Calu3 (cell line): ENCODE measurements at regions not wholly inside any gene's neighbourhood (a gene's known extent, or its start where the extent isn't known, plus 50 kb on each side); places are given as distances from the start of the nearest gene placed in this dataset.

Experiments
- BruUV-seq: library from RNA; stranded (reverse); fragments of 400-500 nt; replicated peaks from 2 replicates; lab custom pipeline; 2021; lab: Mats Ljungman, UMichigan
- CTCF ChIA-PET: fragments of 300-600 bp; sonication (Branson Sonifier 250); formaldehyde crosslinking; loops from one replicate; lab custom pipeline; 2022; ENCODE audit warnings: antibody characterized with exemption; lab: Charles Lee
- DNase-seq: peaks from one replicate; pipeline ENCODE4 v3.0.0; 2022
- H3K27ac Mint-ChIP-seq: one replicate; pipeline ENCODE4 v1.8.0; 2022; ENCODE audit warnings: mixed read lengths; ENCODE audit not compliant: unreplicated experiment
- H3K27me3 Mint-ChIP-seq: one replicate; pipeline ENCODE4 v1.8.0; 2022; ENCODE audit warnings: mixed read lengths; ENCODE audit not compliant: unreplicated experiment
- H3K36me3 Mint-ChIP-seq: one replicate; pipeline ENCODE4 v1.8.0; 2022; ENCODE audit warnings: mild to moderate bottlenecking, moderate library complexity, mixed read lengths; ENCODE audit not compliant: insufficient read depth, unreplicated experiment
- H3K4me1 Mint-ChIP-seq: one replicate; pipeline ENCODE4 v1.8.0; 2022; ENCODE audit warnings: mild to moderate bottlenecking, low read depth, mixed read lengths; ENCODE audit not compliant: unreplicated experiment
- H3K4me3 Mint-ChIP-seq: one replicate; pipeline ENCODE4 v1.8.0; 2022; ENCODE audit warnings: mild to moderate bottlenecking, low read depth, moderate library complexity, mixed read lengths; ENCODE audit not compliant: unreplicated experiment
- H3K9me3 Mint-ChIP-seq: one replicate; pipeline ENCODE4 v1.8.0; 2022; ENCODE audit warnings: low read depth, mixed read lengths; ENCODE audit not compliant: unreplicated experiment
- CTCF ChIP-seq: fragments of 200-600 bp; IDR thresholded peaks from one replicate; pipeline ENCODE4 v1.8.0; 2022; ENCODE audit warnings: antibody characterized with exemption; ENCODE audit not compliant: unreplicated experiment
- intact Hi-C: fragments of 100-400 bp; cut with micrococcal nuclease; formaldehyde crosslinking; loops from one replicate; pipeline ENCODE4 v1.10.0; 2022; ENCODE audit not compliant: unreplicated experiment

- no peak for DNase-seq
- Mint-ChIP-seq H3K4me1 (no peaks in the 10 kb centered on the region), H3K27ac (no peak overlapping the region), H3K27me3 (peaks cover 43% of the 10 kb centered on the region), H3K4me3 (no peak overlapping the region), H3K36me3 (no peaks in the 10 kb centered on the region), H3K9me3 (peaks cover 3% of the 10 kb centered on the region)
- intact Hi-C loops = no loop called here
- no peak for TF ChIP-seq CTCF
- no TSS peak for BruUV-seq
- CTCF ChIA-PET = no interaction called here
These were observed 195.7 kb upstream of the GPR26 start for GRCh38 chr10:123470336-123470921.

- BruUV-seq = no TSS peak
- Mint-ChIP-seq H3K27ac (no peak overlapping the region), H3K4me1 (no peaks in the 10 kb centered on the region), H3K27me3 (peaks cover 39% of the 10 kb centered on the region), H3K36me3 (no peaks in the 10 kb centered on the region), H3K9me3 (peaks cover 3% of the 10 kb centered on the region), H3K4me3 (no peak overlapping the region)
- no peak for TF ChIP-seq CTCF
- DNase-seq = no peak
- CTCF ChIA-PET = no interaction called here
- intact Hi-C loops = no loop called here
These were observed 194.3 kb upstream of the GPR26 start for GRCh38 chr10:123471811-123472210.

- no peak overlapping the region for H3K4me3 Mint-ChIP-seq
- H3K27ac Mint-ChIP-seq = no peak overlapping the region
- peaks cover 3% of the 10 kb centered on the region for H3K9me3 Mint-ChIP-seq
- CTCF ChIA-PET = no interaction called here
- no peaks in the 10 kb centered on the region for H3K36me3 Mint-ChIP-seq
- H3K27me3 Mint-ChIP-seq = peaks cover 39% of the 10 kb centered on the region
- no peak for DNase-seq
- TF ChIP-seq CTCF = no peak
- no peaks in the 10 kb centered on the region for H3K4me1 Mint-ChIP-seq
- no TSS peak for BruUV-seq
- intact Hi-C loops = no loop called here
These were observed 193.5 kb upstream of the GPR26 start for GRCh38 chr10:123472606-123473005.

- CTCF ChIA-PET = no interaction called here
- Mint-ChIP-seq H3K4me1 (no peaks in the 10 kb centered on the region), H3K36me3 (no peaks in the 10 kb centered on the region), H3K27ac (no peak overlapping the region), H3K9me3 (peaks cover 3% of the 10 kb centered on the region), H3K4me3 (no peak overlapping the region), H3K27me3 (peaks cover 52% of the 10 kb centered on the region)
- BruUV-seq = no TSS peak
- intact Hi-C loops = no loop called here
- DNase-seq = no peak
- TF ChIP-seq CTCF = no peak
These were observed 191.5 kb upstream of the GPR26 start for GRCh38 chr10:123474700-123475099.
